HG02759 (cell line): ENCODE measurements at regions not wholly inside any gene's neighbourhood (a gene's known extent, or its start where the extent isn't known, plus 50 kb on each side); places are given as distances from the start of the nearest gene placed in this dataset.

ENCODE experiments used
- ATAC-seq: cut with Tn5 transposase; IDR thresholded peaks from one replicate; pipeline ENCODE4 v1.9.1; 2021; ENCODE audit warnings: mild to moderate bottlenecking, moderate library complexity; ENCODE audit not compliant: unreplicated experiment

- no peak for ATAC-seq
Measured at GRCh38 chr6:108734271-108734922, 113.8 kb upstream of the ARMC2 start.

GRCh38 chr6:108735310-108736001 is 112.8 kb upstream of the ARMC2 start:
- ATAC-seq: no peak

GRCh38 chr6:108736002-108736361 is 112.2 kb upstream of the ARMC2 start:
- no peak for ATAC-seq

- no peak for ATAC-seq
Measured at GRCh38 chr6:108736832-108737231, 111.4 kb upstream of the ARMC2 start.

- no peak for ATAC-seq
Measured at GRCh38 chr6:108737594-108738546, 110.4 kb upstream of the ARMC2 start.

- ATAC-seq: no peak
Measured at GRCh38 chr6:108738684-108739416, 109.4 kb upstream of the ARMC2 start.

- no peak for ATAC-seq
Measured at GRCh38 chr6:108739496-108740330, 108.5 kb upstream of the ARMC2 start.

GRCh38 chr6:108741331-108741989 is 106.8 kb upstream of the ARMC2 start:
- ATAC-seq: no peak

GRCh38 chr6:108742041-108742440 is 106.2 kb upstream of the ARMC2 start:
- no peak for ATAC-seq

GRCh38 chr6:108744244-108744972 is 103.8 kb upstream of the ARMC2 start:
- ATAC-seq: no peak

GRCh38 chr6:108744996-108745395 is 103.2 kb upstream of the ARMC2 start:
- ATAC-seq: no peak

- no peak for ATAC-seq
Measured at GRCh38 chr6:108745664-108746336, 102.4 kb upstream of the ARMC2 start.

- no peak for ATAC-seq
Measured at GRCh38 chr6:108746366-108746765, 101.9 kb upstream of the ARMC2 start.

- ATAC-seq: no peak
Measured at GRCh38 chr6:108746836-108747575, 101.2 kb upstream of the ARMC2 start.

- no peak for ATAC-seq
Measured at GRCh38 chr6:108748055-108748454, 100.2 kb upstream of the ARMC2 start.

- no peak for ATAC-seq
Measured at GRCh38 chr6:108748959-108749358, 99.3 kb upstream of the ARMC2 start.

- ATAC-seq: no peak
Measured at GRCh38 chr6:108750801-108751200, 97.4 kb upstream of the ARMC2 start.

GRCh38 chr6:108751282-108751681 is 96.9 kb upstream of the ARMC2 start:
- no peak for ATAC-seq
